H9 (cell line): ENCODE measurements at regions not wholly inside any gene's neighbourhood (a gene's known extent, or its start where the extent isn't known, plus 50 kb on each side); places are given as distances from the start of the nearest gene placed in this dataset.

Experiments used
- DNase-seq: peaks from one replicate; pipeline ENCODE4 v3.0.0-alpha.2; 2017
- H2AFZ ChIP-seq: one replicate; pipeline ENCODE4 v1.6.1; 2013; ENCODE audit warnings: mild to moderate bottlenecking, low read length, control low read depth, moderate library complexity
- H2AK5ac ChIP-seq: 2 replicates; pipeline ENCODE4 v1.6.1; 2013; ENCODE audit warnings: low read length, control low read depth, mixed read lengths; ENCODE audit not compliant: insufficient read length
- H2BK120ac ChIP-seq: one replicate; pipeline ENCODE4 v1.6.1; 2013; ENCODE audit warnings: low read depth, mild to moderate bottlenecking, low read length, control low read depth, inconsistent platforms; ENCODE audit not compliant: poor library complexity, severe bottlenecking
- H2BK12ac ChIP-seq: 2 replicates; pipeline ENCODE4 v1.6.1; 2013; ENCODE audit warnings: low read length, control low read depth, mixed read lengths, low read depth; ENCODE audit not compliant: insufficient read length
- H2BK15ac ChIP-seq: 2 replicates; pipeline ENCODE4 v1.6.1; 2013; ENCODE audit warnings: low read depth, low read length, control low read depth
- H2BK20ac ChIP-seq: one replicate; pipeline ENCODE4 v1.6.1; 2013; ENCODE audit warnings: low read depth, mild to moderate bottlenecking, low read length, control low read depth, inconsistent platforms; ENCODE audit not compliant: poor library complexity, severe bottlenecking
- H2BK5ac ChIP-seq: 2 replicates; pipeline ENCODE4 v1.6.1; 2013; ENCODE audit warnings: low read length, control low read depth, mixed read lengths; ENCODE audit not compliant: insufficient read length
- H3K14ac ChIP-seq: 2 replicates; pipeline ENCODE4 v1.6.1; 2013; ENCODE audit warnings: low read length, control low read depth; ENCODE audit not compliant: insufficient read depth
- H3K18ac ChIP-seq: 2 replicates; pipeline ENCODE4 v1.6.1; 2013; ENCODE audit warnings: low read depth, mild to moderate bottlenecking, mixed read lengths, low read length, control low read depth; ENCODE audit not compliant: insufficient read length
- H3K23ac ChIP-seq: 2 replicates; pipeline ENCODE4 v1.6.1; 2013; ENCODE audit warnings: low read length, control low read depth, mixed read lengths, low read depth; ENCODE audit not compliant: insufficient read length
- H3K23me2 ChIP-seq: 2 replicates; pipeline ENCODE4 v1.6.1; 2013; ENCODE audit warnings: low read depth, mild to moderate bottlenecking, mixed read lengths, low read length, control low read depth; ENCODE audit not compliant: insufficient read length, poor library complexity, severe bottlenecking
- H3K27ac ChIP-seq: 2 replicates; pipeline ENCODE4 v1.5.1; 2013; ENCODE audit warnings: low read length, control low read depth, mixed read lengths, low read depth; ENCODE audit not compliant: insufficient read length
- H3K27me3 ChIP-seq: 2 replicates; pipeline ENCODE4 v1.6.1; 2013; ENCODE audit warnings: low read length, control low read depth, inconsistent platforms; ENCODE audit not compliant: insufficient read depth
- H3K4ac ChIP-seq: 2 replicates; pipeline ENCODE4 v1.6.1; 2013; ENCODE audit warnings: low read depth, mild to moderate bottlenecking, control low read depth, inconsistent platforms, low read length, moderate library complexity
- H3K4me1 ChIP-seq: 2 replicates; pipeline ENCODE4 v1.6.1; 2013; ENCODE audit warnings: low read length, control low read depth, inconsistent platforms; ENCODE audit not compliant: insufficient read depth
- H3K4me2 ChIP-seq: 2 replicates; pipeline ENCODE4 v1.6.1; 2013; ENCODE audit warnings: low read length, control low read depth, mixed read lengths; ENCODE audit not compliant: insufficient read length, insufficient read depth
- H3K56ac ChIP-seq: 2 replicates; pipeline ENCODE4 v1.6.1; 2013; ENCODE audit warnings: low read depth, mild to moderate bottlenecking, mixed read lengths, low read length, control low read depth; ENCODE audit not compliant: insufficient read length
- H3K79me1 ChIP-seq: 2 replicates; pipeline ENCODE4 v1.6.1; 2013; ENCODE audit warnings: low read depth, mild to moderate bottlenecking, moderate library complexity, low read length, control low read depth, inconsistent platforms; ENCODE audit not compliant: insufficient read depth, poor library complexity, severe bottlenecking
- H3K79me2 ChIP-seq: 2 replicates; pipeline ENCODE4 v1.6.1; 2013; ENCODE audit warnings: low read length, control low read depth, inconsistent platforms; ENCODE audit not compliant: insufficient read depth
- H3K9ac ChIP-seq: 2 replicates; pipeline ENCODE4 v1.6.1; 2013; ENCODE audit warnings: low read length, control low read depth, mixed read lengths; ENCODE audit not compliant: insufficient read length; ENCODE audit errors: extremely low read depth
- H3K9me3 ChIP-seq: one replicate; pipeline ENCODE4 v1.6.1; 2013; ENCODE audit warnings: low read depth, low read length, inconsistent platforms; ENCODE audit not compliant: control insufficient read depth
- H3T11ph ChIP-seq: one replicate; pipeline ENCODE4 v1.6.1; 2013; ENCODE audit warnings: mild to moderate bottlenecking, low read length, control low read depth, inconsistent platforms
- H4K20me1 ChIP-seq: one replicate; pipeline ENCODE4 v1.6.1; 2013; ENCODE audit not compliant: control insufficient read depth, insufficient read length, insufficient read depth
- H4K5ac ChIP-seq: 2 replicates; pipeline ENCODE4 v1.6.1; 2013; ENCODE audit warnings: low read depth, mild to moderate bottlenecking, mixed read lengths, low read length, control low read depth; ENCODE audit not compliant: insufficient read length
- H4K8ac ChIP-seq: replicated peaks from 2 replicates; pipeline ENCODE4 v1.6.1; 2013; ENCODE audit warnings: low read length, control low read depth, mixed read lengths, low read depth; ENCODE audit not compliant: insufficient read length
- H4K91ac ChIP-seq: 2 replicates; pipeline ENCODE4 v1.6.1; 2013; ENCODE audit warnings: low read depth, mild to moderate bottlenecking, moderate library complexity, mixed read lengths, low read length, control low read depth; ENCODE audit not compliant: insufficient read length
- H3K27ac Mint-ChIP-seq, 3 experiments: 2 replicates in 2 of 3; 3 replicates in 1 of 3; pipeline ENCODE4 v1.8.0; 2020 to 2021; ENCODE audit warnings: mixed read lengths in 3 of 3, mild to moderate bottlenecking in 1 of 3, moderate library complexity in 1 of 3
- H3K27me3 Mint-ChIP-seq: 2 replicates; pipeline ENCODE4 v1.8.0; 2021; ENCODE audit warnings: low read depth, mild to moderate bottlenecking, moderate library complexity, mixed read lengths
- H3K36me3 Mint-ChIP-seq, 3 experiments: 2 replicates in 2 of 3; 3 replicates in 1 of 3; pipeline ENCODE4 v1.8.0; 2020 to 2021; ENCODE audit warnings: low read depth in 3 of 3, mixed read lengths in 3 of 3; ENCODE audit not compliant: insufficient read depth in 1 of 3
- H3K4me1 Mint-ChIP-seq, 2 experiments: 2 replicates each; pipeline ENCODE4 v1.8.0; 2020; ENCODE audit warnings: mixed read lengths in 2 of 2
- H3K4me3 Mint-ChIP-seq, 2 experiments: 2 replicates in 1 of 2; 3 replicates in 1 of 2; pipeline ENCODE4 v1.8.0; 2020 to 2021; ENCODE audit warnings: mild to moderate bottlenecking in 2 of 2, mixed read lengths in 2 of 2, moderate library complexity in 1 of 2
- H3K9me3 Mint-ChIP-seq, 2 experiments: 2 replicates in 1 of 2; 3 replicates in 1 of 2; pipeline ENCODE4 v1.8.0; 2020; ENCODE audit warnings: mild to moderate bottlenecking in 2 of 2, mixed read lengths in 2 of 2, moderate library complexity in 1 of 2
- WGBS: extraction: QIAGEN DNeasy Blood & Tissue Kit; methylation state at CpG from one replicate; pipeline ENCODE4 v1.1.7; 2013; ENCODE audit warnings: missing lambda C conversion rate, low lambda C conversion rate, mixed read lengths; ENCODE audit not compliant: insufficient read length; ENCODE audit errors: extremely low coverage; 5-methylcytosine and 5-hydroxymethylcytosine counted together
- TF ChIP-seq, protein P1 (sequence below): fragments of 200-600 bp; sonication (generic); conservative IDR thresholded peaks from 3 replicates; pipeline ENCODE4 v1.8.0; 2021; ENCODE audit warnings: antibody characterized with exemption, mild to moderate bottlenecking

DNA sequence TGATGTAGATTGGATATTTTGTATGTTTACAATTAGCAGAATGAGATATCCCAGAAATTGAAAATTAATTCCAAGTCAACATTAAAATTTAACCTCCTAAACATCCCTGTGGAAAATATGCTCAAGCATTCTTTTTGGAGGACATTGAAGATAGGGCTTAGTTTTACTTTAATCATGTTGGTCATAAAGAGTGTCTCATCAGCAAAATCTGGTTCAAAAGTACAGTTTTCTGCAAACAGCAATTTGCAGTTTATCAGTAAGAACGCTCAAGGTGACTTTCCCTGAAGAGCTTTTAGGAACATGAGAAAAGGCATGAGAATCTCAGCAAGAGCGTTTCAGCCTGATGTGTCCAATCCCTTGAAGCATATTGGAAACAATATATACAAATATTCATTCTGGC, 889.8 kb downstream of the CENPC start:
- no peak overlapping the region for H3K4ac ChIP-seq
- WGBS = no CpG with 5 or more reads among the region's 2 CpGs
- Mint-ChIP-seq H3K36me3 (no peaks in the 10 kb centered on the region; a peak in 1 of 7 replicates), H3K27ac (no peak overlapping the region), H3K9me3 (no peaks in the 10 kb centered on the region; a peak in 1 of 5 replicates), H3K27me3 (no peaks in the 10 kb centered on the region), H3K4me3 (no peak overlapping the region), H3K4me1 (no peaks in the 10 kb centered on the region)
- no peaks in the 10 kb centered on the region for H3K27me3 ChIP-seq
- H3K9ac ChIP-seq = no peak overlapping the region
- H3K14ac ChIP-seq = no peak overlapping the region
- no peak overlapping the region for H2BK20ac ChIP-seq
- H3K18ac ChIP-seq = no peak overlapping the region
- H3K79me2 ChIP-seq = no peaks in the 10 kb centered on the region
- no peaks in the 10 kb centered on the region for H3K79me1 ChIP-seq
- H2BK120ac ChIP-seq = no peak overlapping the region
- H4K5ac ChIP-seq = no peak overlapping the region
- DNase-seq = no peak
- H3K56ac ChIP-seq = no peak overlapping the region
- H2BK15ac ChIP-seq = no peak overlapping the region
- H3K4me2 ChIP-seq = no peak overlapping the region
- no peaks in the 10 kb centered on the region for H3K4me1 ChIP-seq
- no peak overlapping the region for H3K23ac ChIP-seq
- TF ChIP-seq, protein P1, sequence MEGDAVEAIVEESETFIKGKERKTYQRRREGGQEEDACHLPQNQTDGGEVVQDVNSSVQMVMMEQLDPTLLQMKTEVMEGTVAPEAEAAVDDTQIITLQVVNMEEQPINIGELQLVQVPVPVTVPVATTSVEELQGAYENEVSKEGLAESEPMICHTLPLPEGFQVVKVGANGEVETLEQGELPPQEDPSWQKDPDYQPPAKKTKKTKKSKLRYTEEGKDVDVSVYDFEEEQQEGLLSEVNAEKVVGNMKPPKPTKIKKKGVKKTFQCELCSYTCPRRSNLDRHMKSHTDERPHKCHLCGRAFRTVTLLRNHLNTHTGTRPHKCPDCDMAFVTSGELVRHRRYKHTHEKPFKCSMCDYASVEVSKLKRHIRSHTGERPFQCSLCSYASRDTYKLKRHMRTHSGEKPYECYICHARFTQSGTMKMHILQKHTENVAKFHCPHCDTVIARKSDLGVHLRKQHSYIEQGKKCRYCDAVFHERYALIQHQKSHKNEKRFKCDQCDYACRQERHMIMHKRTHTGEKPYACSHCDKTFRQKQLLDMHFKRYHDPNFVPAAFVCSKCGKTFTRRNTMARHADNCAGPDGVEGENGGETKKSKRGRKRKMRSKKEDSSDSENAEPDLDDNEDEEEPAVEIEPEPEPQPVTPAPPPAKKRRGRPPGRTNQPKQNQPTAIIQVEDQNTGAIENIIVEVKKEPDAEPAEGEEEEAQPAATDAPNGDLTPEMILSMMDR = no peak
- H2BK5ac ChIP-seq = no peak overlapping the region
- H2AK5ac ChIP-seq = no peak overlapping the region
- H3K27ac ChIP-seq = no peak overlapping the region
- H2AFZ ChIP-seq = no peak overlapping the region
- no peak overlapping the region for H4K8ac ChIP-seq
- H3T11ph ChIP-seq = no peak overlapping the region
- H3K23me2 ChIP-seq = no peaks in the 10 kb centered on the region
- no peak overlapping the region for H2BK12ac ChIP-seq
- no peaks in the 10 kb centered on the region for H3K9me3 ChIP-seq
- H4K20me1 ChIP-seq = no peaks in the 10 kb centered on the region
- no peak overlapping the region for H4K91ac ChIP-seq
